ENCODE measurements at regions not wholly inside any gene's neighbourhood (a gene's known extent, or its start where the extent isn't known, plus 50 kb on each side); places are given as distances from the start of the nearest gene placed in this dataset.

GRCh38 chr5:3321119-3321760 lies 274.4 kb upstream of the IRX1 start:
- TF ChIP-seq SMAD3 (CRISPR knock-in tag; IDR thresholded peaks at IDR 0.05; ENCODE audit: borderline replicate concordance) (no peak), MLX (CRISPR knock-in tag; IDR thresholded peaks at IDR 0.05) (no peak), CDX4 (CRISPR knock-in tag; IDR thresholded peaks at IDR 0.05; ENCODE audit: borderline replicate concordance) (no peak), SP1 (CRISPR knock-in tag; conservative IDR thresholded peaks at IDR 0.05) (no peak), AR (CRISPR knock-in tag; IDR thresholded peaks at IDR 0.05) (no peak), SMAD4 (CRISPR knock-in tag; IDR thresholded peaks at IDR 0.05) (no peak), ZBTB21 (CRISPR knock-in tag; IDR thresholded peaks at IDR 0.05; ENCODE audit: borderline replicate concordance) (no peak), ZNF219 (CRISPR knock-in tag; IDR thresholded peaks at IDR 0.05; ENCODE audit: borderline replicate concordance) (no peak), PRDM15 (CRISPR knock-in tag; IDR thresholded peaks at IDR 0.05) (no peak), CREM (CRISPR knock-in tag; IDR thresholded peaks at IDR 0.05) (no peak), TCF7 (CRISPR knock-in tag; IDR thresholded peaks at IDR 0.05; ENCODE audit: low read depth) (no peak), ZNF425 (CRISPR knock-in tag; conservative IDR thresholded peaks at IDR 0.05) (no peak), MXD4 (CRISPR knock-in tag; IDR thresholded peaks at IDR 0.05; ENCODE audit: borderline replicate concordance) (no peak), CREB1 (CRISPR knock-in tag; IDR thresholded peaks at IDR 0.05) (no peak), ZNF512 (CRISPR knock-in tag; IDR thresholded peaks at IDR 0.05; ENCODE audit: borderline replicate concordance) (no peak), ATF6 (CRISPR knock-in tag; IDR thresholded peaks at IDR 0.05) (no peak), ZNF232 (CRISPR knock-in tag; IDR thresholded peaks at IDR 0.05) (no peak), ZNF532 (CRISPR knock-in tag; IDR thresholded peaks at IDR 0.05; ENCODE audit: borderline replicate concordance) (no peak)
- no peak for ATAC-seq
- H3K27me3 Mint-ChIP-seq (ENCODE audit: low read depth): no peaks in the 10 kb centered on the region; the same call in 1 of the 2 replicates
- peaks cover 9% of the 10 kb centered on the region for H3K4me1 Mint-ChIP-seq
- H3K4me3 Mint-ChIP-seq: no peak overlapping the region
- no peak overlapping the region for H3K27ac Mint-ChIP-seq
- ChIA-PET CTCF (no interaction called here), POLR2A (no interaction called here)
- H3K9me3 Mint-ChIP-seq: no peaks in the 10 kb centered on the region
- DNase-seq (ENCODE audit: low spot score): no peak
- H3K36me3 Mint-ChIP-seq: no peaks in the 10 kb centered on the region

Measured in WTC11 (cell line).